H1 (cell line): ENCODE measurements at regions not wholly inside any gene's neighbourhood (a gene's known extent, or its start where the extent isn't known, plus 50 kb on each side); places are given as distances from the start of the nearest gene placed in this dataset.

ENCODE experiments used
- CTCF ChIA-PET: fragments of 300-600 bp; sonication (Branson Sonifier 250); formaldehyde crosslinking; loops from one replicate; lab custom pipeline; 2021; ENCODE audit not compliant: partially characterized antibody; lab: Charles Lee
- POLR2A ChIA-PET: fragments of 300-600 bp; sonication (Branson Sonifier 250); formaldehyde crosslinking; loops from one replicate; lab custom pipeline; 2021; ENCODE audit warnings: inconsistent platforms; ENCODE audit not compliant: partially characterized antibody; lab: Charles Lee
- DNase-seq, 2 experiments: peaks; one replicate each; pipeline versions ENCODE4 v3.0.0 to v3.0.0-alpha.2; 2010 to 2022; ENCODE audit warnings: low spot score in 2 of 2, low read depth in 1 of 2, mixed read lengths in 1 of 2
- FAIRE-seq: peaks from 2 replicates; lab custom pipeline; 2011; peaks lifted over from hg19 to GRCh38; lab: Jason Lieb, UNC
- H2AFZ ChIP-seq: 2 replicates; pipeline ENCODE4 v1.8.1; 2012; ENCODE audit warnings: low read length, inconsistent platforms
- H2AK5ac ChIP-seq: 2 replicates; pipeline ENCODE4 v1.6.1; 2013; ENCODE audit warnings: low read depth, low read length
- H2BK120ac ChIP-seq: replicated peaks from 2 replicates; pipeline ENCODE3; 2013; ENCODE audit warnings: low read depth, low read length, inconsistent platforms
- H2BK12ac ChIP-seq: 2 replicates; pipeline ENCODE4 v1.6.1; 2013; ENCODE audit warnings: low read depth, low read length
- H2BK15ac ChIP-seq: 2 replicates; pipeline ENCODE4 v1.6.1; 2013; ENCODE audit warnings: low read length
- H2BK20ac ChIP-seq: 2 replicates; pipeline ENCODE4 v1.6.1; 2013; ENCODE audit warnings: low read length
- H2BK5ac ChIP-seq: 2 replicates; pipeline ENCODE4 v1.6.1; 2013; ENCODE audit warnings: low read depth, low read length
- H3K14ac ChIP-seq: 2 replicates; pipeline ENCODE4 v1.6.1; 2013; ENCODE audit warnings: inconsistent platforms; ENCODE audit not compliant: insufficient read length
- H3K18ac ChIP-seq: 2 replicates; pipeline ENCODE4 v1.6.1; 2013; ENCODE audit warnings: low read length; ENCODE audit errors: extremely low read depth
- H3K23ac ChIP-seq: 2 replicates; pipeline ENCODE4 v1.6.1; 2013; ENCODE audit warnings: inconsistent platforms; ENCODE audit not compliant: insufficient read length
- H3K23me2 ChIP-seq: 2 replicates; pipeline ENCODE4 v1.6.1; 2013; ENCODE audit warnings: low read depth, low read length
- H3K27ac ChIP-seq: 2 replicates; pipeline ENCODE4 v1.6.1; 2011; ENCODE audit warnings: low read depth, low read length, inconsistent platforms
- H3K27me3 ChIP-seq, 4 experiments: replicated peaks in 1 of 4; 1 replicate in 1 of 4; 2 replicates in 3 of 4; pipeline versions ENCODE4 v1.6.1 to v1.8.1; 2011 to 2013; ENCODE audit warnings: low read length in 3 of 4, mild to moderate bottlenecking in 3 of 4, inconsistent platforms in 2 of 4, mixed read lengths in 2 of 4, moderate library complexity in 1 of 4; ENCODE audit not compliant: control insufficient read depth in 3 of 4, insufficient read depth in 3 of 4; ENCODE audit errors: extremely low read depth in 1 of 4
- H3K36me3 ChIP-seq, 4 experiments: 2 replicates each; pipeline versions ENCODE4 v1.6.1 to v1.8.1; 2011 to 2013; ENCODE audit warnings: mild to moderate bottlenecking in 4 of 4, low read length in 3 of 4, moderate library complexity in 2 of 4, control low read depth in 1 of 4, inconsistent platforms in 1 of 4; ENCODE audit not compliant: insufficient read depth in 4 of 4, control insufficient read depth in 2 of 4
- H3K4ac ChIP-seq: replicated peaks from 2 replicates; pipeline ENCODE3; 2013; ENCODE audit warnings: low read length, low read depth, mixed read lengths, inconsistent platforms; ENCODE audit not compliant: insufficient read length
- H3K4me1 ChIP-seq, 4 experiments: replicated peaks in 1 of 4; 1 replicate in 1 of 4; 2 replicates in 3 of 4; pipeline versions ENCODE4 v1.6.1 to v1.8.1; 2011 to 2013; ENCODE audit warnings: low read length in 3 of 4, inconsistent platforms in 2 of 4, mixed read lengths in 1 of 4; ENCODE audit not compliant: insufficient read depth in 4 of 4, control insufficient read depth in 3 of 4
- H3K4me2 ChIP-seq, 2 experiments: 2 replicates each; pipeline versions ENCODE4 v1.6.1 to v1.8.1; 2011 to 2013; ENCODE audit warnings: low read depth in 2 of 2, low read length in 2 of 2, control low read depth in 1 of 2, inconsistent platforms in 1 of 2, mild to moderate bottlenecking in 1 of 2; ENCODE audit not compliant: insufficient read depth in 1 of 2
- H3K4me3 ChIP-seq, 4 experiments: fragments of 200-600, 300-600 bp in 1 of 4; sonication (generic), shearing (Covaris generic), sonication (Bioruptor Twin) in 1 of 4; 2 replicates each; pipeline versions ENCODE4 v1.5.1 to v1.8.1; 2011 to 2016; ENCODE audit warnings: low read length in 4 of 4, low read depth in 3 of 4, control low read depth in 2 of 4, inconsistent platforms in 2 of 4, mild to moderate bottlenecking in 2 of 4, mixed read lengths in 1 of 4, moderate library complexity in 1 of 4; ENCODE audit not compliant: insufficient read depth in 2 of 4; ENCODE audit errors: extremely low read depth in 1 of 4
- H3K56ac ChIP-seq: replicated peaks from 2 replicates; pipeline ENCODE3; 2013; ENCODE audit warnings: low read depth, mild to moderate bottlenecking, mixed read lengths, low read length, inconsistent platforms; ENCODE audit not compliant: insufficient read length
- H3K79me1 ChIP-seq: 2 replicates; pipeline ENCODE4 v1.6.1; 2013; ENCODE audit warnings: low read depth, low read length, control low read depth
- H3K79me2 ChIP-seq, 2 experiments: 2 replicates each; pipeline versions ENCODE4 v1.6.1 to v1.8.1; 2012 to 2013; ENCODE audit warnings: low read length in 2 of 2, mild to moderate bottlenecking in 2 of 2, inconsistent platforms in 1 of 2; ENCODE audit not compliant: insufficient read depth in 2 of 2, control insufficient read depth in 1 of 2
- H3K9ac ChIP-seq, 4 experiments: replicated peaks in 1 of 4; 1 replicate in 1 of 4; 2 replicates in 3 of 4; pipeline versions ENCODE4 v1.6.1 to v1.8.1; 2011 to 2013; ENCODE audit warnings: low read depth in 3 of 4, low read length in 3 of 4, control low read depth in 2 of 4, mild to moderate bottlenecking in 2 of 4, moderate library complexity in 2 of 4, inconsistent platforms in 1 of 4; ENCODE audit errors: extremely low read depth in 1 of 4
- H3K9me3 ChIP-seq, 2 experiments: 2 replicates each; pipeline versions ENCODE4 v1.6.1 to v1.8.1; 2012 to 2013; ENCODE audit warnings: mild to moderate bottlenecking in 2 of 2, moderate library complexity in 2 of 2, control low read depth in 1 of 2, inconsistent platforms in 1 of 2, low read depth in 1 of 2, low read length in 1 of 2, mixed read lengths in 1 of 2; ENCODE audit not compliant: insufficient read depth in 2 of 2
- H4K20me1 ChIP-seq, 2 experiments: replicated peaks in 1 of 2; 2 replicates each; pipeline versions ENCODE3 to v1.8.1; 2011 to 2013; ENCODE audit warnings: inconsistent platforms in 2 of 2, low read length in 2 of 2, mild to moderate bottlenecking in 1 of 2; ENCODE audit not compliant: insufficient read depth in 2 of 2, control insufficient read depth in 1 of 2
- H4K5ac ChIP-seq: 2 replicates; pipeline ENCODE4 v1.6.1; 2013; ENCODE audit warnings: low read length, low read depth, mixed read lengths, inconsistent platforms; ENCODE audit not compliant: insufficient read length
- H4K8ac ChIP-seq: 2 replicates; pipeline ENCODE4 v1.8.0; 2013; ENCODE audit warnings: mild to moderate bottlenecking, moderate library complexity, low read length, inconsistent platforms; ENCODE audit not compliant: insufficient read depth; ENCODE audit errors: extremely low read depth
- H4K91ac ChIP-seq: replicated peaks from 2 replicates; pipeline ENCODE3; 2013; ENCODE audit warnings: low read length, mixed read lengths, inconsistent platforms; ENCODE audit not compliant: insufficient read length
- ASH2L ChIP-seq: fragments of 200-600, 300-600 bp; sonication (generic); IDR thresholded peaks from one replicate; pipeline ENCODE4 v1.7.1; 2017; ENCODE audit warnings: low read length
- CEBPB ChIP-seq: IDR thresholded peaks from 2 replicates; pipeline ENCODE4 v1.6.1; 2012; ENCODE audit warnings: low read depth, low read length
- CHD1 ChIP-seq: IDR thresholded peaks from 2 replicates; pipeline ENCODE4 v1.6.1; 2012; ENCODE audit warnings: low read depth, low read length, improper control_type of control experiment
- CTBP2 ChIP-seq: IDR thresholded peaks from 2 replicates; pipeline ENCODE4 v1.7.0; 2011; ENCODE audit warnings: borderline replicate concordance, mild to moderate bottlenecking, moderate library complexity, mixed read lengths, low read length; ENCODE audit not compliant: insufficient read depth, insufficient read length
- PHF8 ChIP-seq: fragments of 200-600 bp; sonication (generic); conservative IDR thresholded peaks from 2 replicates; pipeline ENCODE4 v1.7.1; 2012; ENCODE audit warnings: low read depth, mild to moderate bottlenecking, inconsistent platforms, low read length, moderate library complexity
- POLR2AphosphoS5 ChIP-seq: IDR thresholded peaks from 2 replicates; pipeline ENCODE4 v1.6.1; 2011; ENCODE audit warnings: low read depth, low read length
- SIRT6 ChIP-seq: IDR thresholded peaks from one replicate; pipeline ENCODE4 v1.7.1; 2012; ENCODE audit warnings: low read length, inconsistent platforms
- TAF1 ChIP-seq: IDR thresholded peaks from 2 replicates; pipeline ENCODE4 v1.6.1; 2011; ENCODE audit warnings: mild to moderate bottlenecking, low read depth, low read length
- WGBS, 2 experiments: shearing (Covaris generic) in 1 of 2; methylation state at CpG; one replicate each; pipeline versions ENCODE4 v1.1.6 to v1.1.7; 2013 to 2015; ENCODE audit warnings: low lambda C conversion rate in 2 of 2, mixed read lengths in 2 of 2, inconsistent platforms in 1 of 2, low coverage in 1 of 2, missing lambda C conversion rate in 1 of 2; ENCODE audit not compliant: insufficient replicate concordance in 2 of 2, insufficient coverage in 1 of 2, insufficient read length in 1 of 2; ENCODE audit errors: extremely low coverage in 1 of 2, missing lambda C conversion rate in 1 of 2; 5-methylcytosine and 5-hydroxymethylcytosine counted together

GRCh38 chr17:5892921-5893675 is 177.1 kb upstream of the WSCD1 start:
- no peak overlapping the region for H3K4me2 ChIP-seq
- no peak overlapping the region for H2AK5ac ChIP-seq
- ChIA-PET POLR2A (interaction anchor here (1.1 kb wide), 1 partner anchor 8 kb away, joined by 3 read pairs; no protein-coding TSS in a partner anchor), CTCF (interaction anchor here (0.8 kb wide), 1 partner anchor 188 kb away, joined by 3 read pairs; no protein-coding TSS in a partner anchor)
- no peaks in the 10 kb centered on the region for H3K23me2 ChIP-seq
- peak overlapping the region; percentile 33 for H4K5ac ChIP-seq
- 0 out of 2 replicates have a peak overlapping the region, but pooled peaks have one; percentile 1 for H2BK20ac ChIP-seq
- peaks cover 4 to 8% of the 10 kb centered on the region in 2 experiments for H3K9me3 ChIP-seq
- H2BK12ac ChIP-seq: no peak overlapping the region
- H3K36me3 ChIP-seq: no peaks in the 10 kb centered on the region
- H4K8ac ChIP-seq: no peak overlapping the region
- H2BK120ac ChIP-seq: no peak overlapping the region
- H3K14ac ChIP-seq: no peak overlapping the region
- no peaks in the 10 kb centered on the region for H3K79me1 ChIP-seq
- no peaks in the 10 kb centered on the region for H3K27me3 ChIP-seq
- H4K91ac ChIP-seq: no peak overlapping the region
- H4K20me1 ChIP-seq: no peaks in the 10 kb centered on the region
- H2BK15ac ChIP-seq: no peak overlapping the region
- no peaks in the 10 kb centered on the region for H3K79me2 ChIP-seq
- TF ChIP-seq ASH2L (no peak), CEBPB (no peak), CHD1 (no peak), TAF1 (no peak), CTBP2 (no peak), SIRT6 (no peak), POLR2AphosphoS5 (no peak), PHF8 (no peak)
- H3K23ac ChIP-seq: no peak overlapping the region
- FAIRE-seq: peak; percentile 60
- 89% methylated on average over 3 of the region's 3 CpGs; no CpG with 5 or more reads in 1 of the 2 experiments for WGBS, 2 experiments
- H2AFZ ChIP-seq: no peak overlapping the region
- no peak overlapping the region for H3K18ac ChIP-seq
- H3K56ac ChIP-seq: no peak overlapping the region
- H3K4me3 ChIP-seq: no peak overlapping the region
- H3K9ac ChIP-seq: no peak overlapping the region
- H2BK5ac ChIP-seq: no peak overlapping the region
- H3K4me1 ChIP-seq: peaks cover 2 to 13% (median 9%) of the 10 kb centered on the region in 4 experiments
- no peak for DNase-seq
- H3K4ac ChIP-seq: no peak overlapping the region
- H3K27ac ChIP-seq: no peak overlapping the region
